HUES48 (cell line): ENCODE measurements at regions not wholly inside any gene's neighbourhood (a gene's known extent, or its start where the extent isn't known, plus 50 kb on each side); places are given as distances from the start of the nearest gene placed in this dataset.
"Not testable (repeated sequence)": the region's sequence is repeated elsewhere in the genome, so short reads cannot be mapped to it uniquely, and the experiment has no call there.

Experiments used
- H3K27ac ChIP-seq: one replicate; pipeline ENCODE4 v1.7.0; 2013; ENCODE audit warnings: low read depth, low read length, inconsistent platforms
- H3K27me3 ChIP-seq: 2 replicates; pipeline ENCODE4 v1.6.1; 2013; ENCODE audit warnings: mild to moderate bottlenecking, low read length; ENCODE audit not compliant: control insufficient read depth, insufficient read depth
- H3K36me3 ChIP-seq: 2 replicates; pipeline ENCODE4 v1.6.1; 2013; ENCODE audit warnings: low read length; ENCODE audit not compliant: control insufficient read depth, insufficient read depth
- H3K4me1 ChIP-seq: 2 replicates; pipeline ENCODE4 v1.6.1; 2013; ENCODE audit warnings: mild to moderate bottlenecking, low read length; ENCODE audit not compliant: control insufficient read depth, insufficient read depth
- H3K4me3 ChIP-seq: 2 replicates; pipeline ENCODE4 v1.5.1; 2013; ENCODE audit warnings: mild to moderate bottlenecking, low read depth, low read length
- H3K9ac ChIP-seq: 2 replicates; pipeline ENCODE4 v1.6.1; 2013; ENCODE audit warnings: mild to moderate bottlenecking, low read depth, low read length, moderate library complexity
- H3K9me3 ChIP-seq: 2 replicates; pipeline ENCODE4 v1.6.1; 2013; ENCODE audit warnings: low read length; ENCODE audit not compliant: control insufficient read depth, insufficient read depth

- H3K4me1 ChIP-seq: no peaks in the 10 kb centered on the region
- no peaks in the 10 kb centered on the region for H3K36me3 ChIP-seq
- no peak overlapping the region for H3K9ac ChIP-seq
- H3K9me3 ChIP-seq: peaks cover 44% of the 10 kb centered on the region
- no peaks in the 10 kb centered on the region for H3K27me3 ChIP-seq
- H3K27ac ChIP-seq: no peak overlapping the region
- H3K4me3 ChIP-seq: peak overlapping the region; percentile 49
Measured at GRCh38 chr15:23869396-23869795, 182.3 kb upstream of the NDN start.

- not testable (repeated sequence) for H3K4me3 ChIP-seq, H3K27me3 ChIP-seq, H3K27ac ChIP-seq, H3K9ac ChIP-seq, H3K4me1 ChIP-seq, H3K36me3 ChIP-seq
- peaks cover 52% of the 10 kb centered on the region for H3K9me3 ChIP-seq
Measured at GRCh38 chr15:23873613-23874012, 186.5 kb upstream of the NDN start.

GRCh38 chr15:23877502-23878412 is 190.7 kb upstream of the NDN start:
- Histone ChIP-seq H3K9me3 (peaks cover 45% of the 10 kb centered on the region), H3K36me3 (no peaks in the 10 kb centered on the region), H3K4me1 (0 out of 2 replicates have a peak, but pooled peaks cover 2% of the 10 kb centered on the region), H3K4me3 (peak overlapping the region; percentile 59), H3K9ac (no peak overlapping the region), H3K27ac (no peak overlapping the region), H3K27me3 (no peaks in the 10 kb centered on the region; the same call in 1 of the 2 replicates)

GRCh38 chr15:23881291-23881690 is 194.2 kb upstream of the NDN start:
- Histone ChIP-seq H3K9me3 (peaks cover 48% of the 10 kb centered on the region), H3K4me3 (no peak overlapping the region), H3K36me3 (no peaks in the 10 kb centered on the region), H3K27me3 (no peaks in the 10 kb centered on the region; the same call in 1 of the 2 replicates), H3K27ac (no peak overlapping the region), H3K4me1 (0 out of 2 replicates have a peak, but pooled peaks cover 2% of the 10 kb centered on the region), H3K9ac (no peak overlapping the region)

GRCh38 chr15:23890218-23890617 is 203.1 kb upstream of the NDN start:
- H3K4me3 ChIP-seq: no peak overlapping the region
- no peak overlapping the region for H3K27ac ChIP-seq
- H3K9me3 ChIP-seq: peaks cover 39% of the 10 kb centered on the region
- no peaks in the 10 kb centered on the region for H3K27me3 ChIP-seq
- no peaks in the 10 kb centered on the region for H3K36me3 ChIP-seq
- H3K4me1 ChIP-seq: no peaks in the 10 kb centered on the region
- no peak overlapping the region for H3K9ac ChIP-seq

GRCh38 chr15:23897091-23897490 is 210.0 kb upstream of the NDN start:
- Histone ChIP-seq H3K36me3 (no peaks in the 10 kb centered on the region), H3K9ac (no peak overlapping the region), H3K27me3 (no peaks in the 10 kb centered on the region), H3K4me1 (no peaks in the 10 kb centered on the region), H3K4me3 (no peak overlapping the region), H3K9me3 (peaks cover 42% of the 10 kb centered on the region), H3K27ac (no peak overlapping the region)

GRCh38 chr15:23897531-23897930 is 210.4 kb upstream of the NDN start:
- Histone ChIP-seq H3K4me1 (no peaks in the 10 kb centered on the region), H3K36me3 (no peaks in the 10 kb centered on the region), H3K27me3 (no peaks in the 10 kb centered on the region), H3K4me3 (peak overlapping the region; percentile 35; the same call in 1 of the 2 replicates), H3K9me3 (peaks cover 45% of the 10 kb centered on the region), H3K27ac (no peak overlapping the region), H3K9ac (no peak overlapping the region)

GRCh38 chr15:23910030-23910429 is 222.9 kb upstream of the NDN start:
- Histone ChIP-seq H3K4me1 (peaks cover 3% of the 10 kb centered on the region; the same call in 1 of the 2 replicates), H3K4me3 (no peak overlapping the region), H3K9ac (no peak overlapping the region), H3K36me3 (no peaks in the 10 kb centered on the region), H3K27me3 (no peaks in the 10 kb centered on the region), H3K27ac (no peak overlapping the region), H3K9me3 (peaks cover 23% of the 10 kb centered on the region)

- H3K9me3 ChIP-seq: peaks cover 17% of the 10 kb centered on the region
- H3K4me3 ChIP-seq: peak overlapping the region; percentile 25
- peaks cover 3% of the 10 kb centered on the region; the same call in 1 of the 2 replicates for H3K4me1 ChIP-seq
- no peak overlapping the region for H3K27ac ChIP-seq
- no peak overlapping the region for H3K9ac ChIP-seq
- H3K36me3 ChIP-seq: no peaks in the 10 kb centered on the region
- no peaks in the 10 kb centered on the region for H3K27me3 ChIP-seq
Measured at GRCh38 chr15:23912191-23912590, 225.1 kb upstream of the NDN start.

GRCh38 chr15:23913081-23913480 is 226.0 kb upstream of the NDN start:
- Histone ChIP-seq H3K27me3 (no peaks in the 10 kb centered on the region), H3K9me3 (peaks cover 11% of the 10 kb centered on the region), H3K27ac (no peak overlapping the region), H3K4me1 (peaks cover 3% of the 10 kb centered on the region; the same call in 1 of the 2 replicates), H3K9ac (no peak overlapping the region), H3K4me3 (no peak overlapping the region), H3K36me3 (no peaks in the 10 kb centered on the region)

GRCh38 chr15:23913635-23914034 is 226.5 kb upstream of the NDN start:
- no peak overlapping the region for H3K9ac ChIP-seq
- H3K27me3 ChIP-seq: no peaks in the 10 kb centered on the region
- no peaks in the 10 kb centered on the region for H3K36me3 ChIP-seq
- H3K4me3 ChIP-seq: no peak overlapping the region
- H3K9me3 ChIP-seq: peaks cover 16% of the 10 kb centered on the region
- H3K27ac ChIP-seq: no peak overlapping the region
- peaks cover 3% of the 10 kb centered on the region; the same call in 1 of the 2 replicates for H3K4me1 ChIP-seq
